WTC11 (cell line): ENCODE measurements at regions not wholly inside any gene's neighbourhood (a gene's known extent, or its start where the extent isn't known, plus 50 kb on each side); places are given as distances from the start of the nearest gene placed in this dataset.

Source experiments
- CTCF ChIP-seq: fragments of 200-600 bp; IDR thresholded peaks from 2 replicates; pipeline ENCODE4 v1.8.0; 2022; ENCODE audit warnings: antibody characterized with exemption
- MLX ChIP-seq: sonication (generic); formaldehyde crosslinking; IDR thresholded peaks from 2 replicates; pipeline ENCODE4 v1.8.1; 2023; ENCODE audit warnings: mild to moderate bottlenecking, missing genetic modification reagents, moderate library complexity
- NR1H2 ChIP-seq: sonication (generic); formaldehyde crosslinking; IDR thresholded peaks from 2 replicates; pipeline ENCODE4 v1.9.0; 2021; ENCODE audit warnings: mild to moderate bottlenecking, moderate library complexity, missing genetic modification reagents

- TF ChIP-seq MLX (CRISPR knock-in tag) (no peak), CTCF (no peak), NR1H2 (CRISPR knock-in tag) (no peak)
These were observed 239.0 kb upstream of the FIGN start for GRCh38 chr2:163974766-163975165.
